AG09309 (cell line): ENCODE measurements at regions not wholly inside any gene's neighbourhood (a gene's known extent, or its start where the extent isn't known, plus 50 kb on each side); places are given as distances from the start of the nearest gene placed in this dataset.

Source experiments
- DNase-seq: peaks from one replicate; pipeline ENCODE4 v3.0.0-alpha.2; 2010; ENCODE audit warnings: low read depth
- H3K4me3 ChIP-seq: 2 replicates; pipeline ENCODE4 v1.5.1; 2011; ENCODE audit warnings: mild to moderate bottlenecking, low read depth, low read length, moderate library complexity; ENCODE audit not compliant: control insufficient read depth
- TF ChIP-seq, protein P1 (sequence below): IDR thresholded peaks from 2 replicates; pipeline ENCODE4 v1.5.1; 2011; ENCODE audit warnings: mild to moderate bottlenecking, low read depth, low read length, inconsistent platforms; ENCODE audit not compliant: insufficient read depth, control insufficient read depth; ENCODE audit errors: missing control alignments

DNA sequence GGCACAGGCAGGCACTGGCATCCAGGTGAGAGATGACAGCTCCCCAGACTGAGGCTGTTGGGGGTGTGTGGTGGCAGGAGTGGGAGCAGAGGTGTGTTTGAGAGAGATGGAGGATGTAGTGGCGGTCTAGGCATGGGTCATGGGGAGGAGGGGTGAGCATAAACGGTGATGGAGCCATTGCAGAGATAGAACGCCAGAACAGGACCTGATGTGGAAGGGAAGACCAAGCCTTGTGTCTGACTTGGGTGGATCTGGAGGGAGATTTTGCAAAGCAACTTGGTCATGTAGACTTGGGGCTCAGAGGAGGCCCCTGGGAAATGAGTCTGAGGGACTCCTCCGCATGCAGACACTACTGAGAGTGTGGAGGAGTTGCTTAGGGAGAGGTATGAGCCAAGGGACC is 50.0 kb upstream of the CLDN5 start:
- TF ChIP-seq, protein P1, sequence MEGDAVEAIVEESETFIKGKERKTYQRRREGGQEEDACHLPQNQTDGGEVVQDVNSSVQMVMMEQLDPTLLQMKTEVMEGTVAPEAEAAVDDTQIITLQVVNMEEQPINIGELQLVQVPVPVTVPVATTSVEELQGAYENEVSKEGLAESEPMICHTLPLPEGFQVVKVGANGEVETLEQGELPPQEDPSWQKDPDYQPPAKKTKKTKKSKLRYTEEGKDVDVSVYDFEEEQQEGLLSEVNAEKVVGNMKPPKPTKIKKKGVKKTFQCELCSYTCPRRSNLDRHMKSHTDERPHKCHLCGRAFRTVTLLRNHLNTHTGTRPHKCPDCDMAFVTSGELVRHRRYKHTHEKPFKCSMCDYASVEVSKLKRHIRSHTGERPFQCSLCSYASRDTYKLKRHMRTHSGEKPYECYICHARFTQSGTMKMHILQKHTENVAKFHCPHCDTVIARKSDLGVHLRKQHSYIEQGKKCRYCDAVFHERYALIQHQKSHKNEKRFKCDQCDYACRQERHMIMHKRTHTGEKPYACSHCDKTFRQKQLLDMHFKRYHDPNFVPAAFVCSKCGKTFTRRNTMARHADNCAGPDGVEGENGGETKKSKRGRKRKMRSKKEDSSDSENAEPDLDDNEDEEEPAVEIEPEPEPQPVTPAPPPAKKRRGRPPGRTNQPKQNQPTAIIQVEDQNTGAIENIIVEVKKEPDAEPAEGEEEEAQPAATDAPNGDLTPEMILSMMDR, result no peak
- H3K4me3 ChIP-seq, result no peak overlapping the region
- DNase-seq, result no peak

DNA sequence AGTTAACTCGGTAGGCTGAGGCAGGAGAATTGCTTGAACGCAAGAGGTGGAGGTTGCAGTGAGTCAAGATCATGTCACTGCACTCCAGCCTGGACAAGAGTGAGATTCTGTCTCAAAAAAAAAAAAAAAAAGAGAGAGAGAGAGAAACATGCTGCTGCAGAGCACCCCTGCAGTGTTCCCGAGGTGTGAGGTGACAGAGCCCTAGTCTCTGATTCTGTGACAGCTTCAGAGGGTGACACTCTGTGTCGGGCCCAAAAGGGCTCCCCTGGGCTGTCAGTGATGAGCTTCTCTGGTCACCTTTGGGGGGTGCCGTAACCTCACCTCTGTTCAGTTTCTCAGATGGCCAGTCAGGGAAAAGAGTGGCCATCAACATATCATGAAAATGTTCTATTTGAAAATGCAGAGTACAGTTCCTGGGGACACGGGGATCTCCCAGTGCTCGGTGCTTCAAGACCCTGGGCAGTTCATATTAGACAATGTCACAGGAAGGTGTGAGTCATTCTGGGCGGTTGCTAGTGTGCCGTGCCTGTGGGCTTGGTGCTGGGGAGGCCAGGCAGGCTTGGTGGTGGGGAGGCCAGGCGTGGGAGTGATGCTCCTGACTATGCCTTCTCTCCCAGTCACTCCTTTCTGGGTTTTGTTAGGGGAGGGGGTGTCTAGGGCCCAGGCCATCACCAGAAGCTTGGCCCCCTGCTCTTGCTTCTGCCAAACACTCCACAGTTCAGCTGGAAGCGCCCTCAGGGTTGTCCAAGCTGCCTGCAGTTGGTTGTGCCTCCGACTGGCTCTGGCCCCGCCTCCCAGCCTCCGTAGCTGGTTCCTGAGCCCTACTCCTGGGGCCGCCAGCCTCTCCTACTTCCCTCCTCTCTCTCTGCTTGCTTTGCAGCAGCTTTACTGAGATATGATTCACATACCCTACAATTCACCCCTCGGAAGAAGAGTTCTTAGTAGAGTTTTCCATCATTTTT is 52.5 kb upstream of the CLDN5 start:
- no peak overlapping the region for H3K4me3 ChIP-seq
- DNase-seq, result peak; percentile 20
- TF ChIP-seq, protein P1, result no peak

DNA sequence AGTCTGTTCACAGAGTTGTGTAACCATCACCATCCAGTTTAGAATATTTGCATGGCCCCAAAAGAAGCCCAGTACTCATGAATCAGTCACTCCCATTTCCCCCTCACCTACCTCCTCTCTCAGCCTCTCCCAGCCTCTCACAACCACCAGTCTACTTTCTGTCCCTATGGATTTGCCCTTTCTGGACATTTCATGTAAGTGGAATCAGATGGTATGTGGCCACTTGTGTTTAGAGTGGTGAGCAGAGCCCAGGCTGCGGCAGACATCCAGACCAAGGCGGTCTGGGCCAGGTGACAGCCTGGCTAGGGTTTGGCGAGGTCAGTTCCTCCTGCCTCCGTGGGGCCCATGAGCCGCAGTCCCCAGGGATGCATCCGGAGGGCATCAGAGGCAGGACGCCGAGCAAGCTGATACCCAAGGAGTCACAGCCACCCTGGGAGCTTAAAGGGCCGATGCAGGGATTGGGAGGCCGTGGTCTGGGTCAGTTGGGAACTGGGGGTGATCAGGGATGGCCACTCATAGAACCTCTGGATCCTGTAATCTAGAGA is 53.3 kb upstream of the CLDN5 start:
- TF ChIP-seq, protein P1, result no peak
- DNase-seq, result no peak
- no peak overlapping the region for H3K4me3 ChIP-seq

DNA sequence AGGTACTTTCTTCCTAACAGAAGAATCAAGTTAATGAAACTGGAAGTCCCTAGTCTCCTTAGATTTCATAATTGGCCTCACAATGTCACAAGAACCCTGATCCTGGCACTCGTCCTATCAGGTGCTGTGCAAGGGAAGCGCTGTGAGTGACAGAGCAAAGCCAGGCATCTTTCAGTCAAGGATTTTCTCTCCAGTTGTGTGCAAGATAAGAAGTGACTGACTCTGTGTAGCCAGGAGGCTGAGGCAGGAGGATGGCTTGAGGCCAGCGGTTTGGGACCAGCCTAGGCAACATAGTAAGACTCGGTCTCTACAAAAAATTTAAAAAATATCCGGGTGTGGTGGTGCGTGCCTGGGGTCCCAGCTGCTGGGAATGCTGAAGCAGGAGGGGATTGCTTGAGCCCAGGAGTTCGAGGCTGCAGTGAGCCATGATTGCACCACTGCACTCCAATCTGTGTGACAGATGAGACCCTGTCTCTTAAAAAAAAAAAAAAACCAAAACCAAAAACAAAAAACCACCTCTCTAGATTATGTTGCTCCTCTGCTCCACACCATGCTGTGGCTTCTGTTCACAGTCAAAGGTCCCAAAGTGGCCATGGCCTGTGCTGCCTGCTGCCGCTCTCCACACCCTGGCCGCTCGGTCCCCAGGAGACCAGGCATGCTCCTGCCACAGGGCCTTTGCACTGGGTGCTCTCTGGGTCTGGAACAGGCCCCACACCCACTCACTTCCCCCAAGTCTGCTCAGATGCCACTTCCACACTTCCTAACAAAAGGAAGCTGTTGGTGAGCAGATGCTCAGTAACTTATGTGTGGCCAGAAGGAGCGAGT is 54.2 kb upstream of the CLDN5 start:
- no peak for DNase-seq
- TF ChIP-seq, protein P1, result no peak
- H3K4me3 ChIP-seq, result no peak overlapping the region

DNA sequence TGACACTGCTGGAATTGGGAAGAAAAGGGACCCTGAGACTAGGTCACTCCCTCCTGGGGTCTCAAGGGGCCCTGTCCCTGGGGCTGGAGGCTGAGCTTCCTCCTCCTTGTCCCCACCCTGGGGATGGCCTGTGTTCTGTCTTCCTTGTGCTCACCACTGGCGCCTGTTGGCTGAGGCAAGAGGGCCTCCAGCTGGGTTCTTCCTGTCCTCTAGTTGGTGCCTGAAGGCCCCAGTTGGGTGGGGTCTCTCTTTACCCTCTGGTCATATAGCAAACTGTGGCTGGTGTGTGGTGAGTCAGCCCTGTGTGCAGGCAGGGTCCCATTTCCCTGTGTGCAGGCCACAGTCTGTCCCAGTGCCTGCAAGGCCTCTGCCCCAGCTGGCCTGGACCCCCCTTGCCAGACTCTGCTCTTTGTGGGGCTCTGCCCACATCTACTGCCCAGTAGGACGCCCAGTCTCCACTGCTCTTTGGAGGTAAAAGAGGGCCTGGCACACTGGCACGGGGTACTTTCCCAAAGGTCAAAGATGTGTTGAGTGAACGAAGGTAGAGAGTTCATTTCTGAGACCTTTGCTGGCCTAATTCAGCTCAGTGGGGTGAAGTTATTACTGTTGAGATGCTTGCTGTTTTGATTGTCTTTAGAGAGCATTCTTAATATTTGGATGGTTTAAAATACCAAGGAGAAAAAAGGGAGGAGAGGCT is 55.1 kb upstream of the CLDN5 start:
- TF ChIP-seq, protein P1, result no peak
- H3K4me3 ChIP-seq, result no peak overlapping the region
- DNase-seq, result no peak

DNA sequence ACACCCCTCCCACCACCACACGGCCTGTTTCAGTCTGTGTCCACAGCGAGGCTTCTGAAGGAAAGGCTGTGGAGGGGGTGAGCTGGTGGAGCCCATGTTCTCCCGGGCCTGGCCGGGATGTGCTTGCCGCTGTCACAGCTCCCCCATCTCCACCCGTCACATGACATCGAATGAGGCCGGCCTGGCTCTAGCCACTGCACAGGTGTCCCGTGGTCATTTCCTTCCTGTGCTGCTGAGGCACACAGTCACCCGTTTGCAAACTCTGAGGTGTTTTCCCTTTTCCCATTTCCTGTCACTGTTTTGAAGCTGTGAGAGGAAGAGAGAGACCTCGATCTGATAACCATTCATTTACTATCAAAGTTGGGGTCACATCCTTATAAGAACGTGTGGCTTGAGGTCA is 55.7 kb upstream of the CLDN5 start:
- no peak overlapping the region for H3K4me3 ChIP-seq
- DNase-seq, result no peak
- TF ChIP-seq, protein P1, result no peak
